ENCODE measurements at regions not wholly inside any gene's neighbourhood (a gene's known extent, or its start where the extent isn't known, plus 50 kb on each side); places are given as distances from the start of the nearest gene placed in this dataset.

GRCh38 chrX:134073341-134073740 is 87.9 kb upstream of the GPC3 start:
- Histone ChIP-seq H3K27me3 (ENCODE audit: control insufficient read depth in 2 of 2, insufficient read depth in 2 of 2, low read length in 2 of 2) (no peaks in the 10 kb centered on the region), H3K27ac (ENCODE audit: insufficient read depth, low read depth, low read length) (no peak overlapping the region), H3K9me1 (replicated peaks; ENCODE audit: control insufficient read depth, extremely low read depth, insufficient read depth, low read length) (no peaks in the 10 kb centered on the region), H3K4me2 (ENCODE audit: insufficient read depth, low read length) (no peak overlapping the region), H4K20me1 (replicated peaks; ENCODE audit: control insufficient read depth, extremely low read depth, insufficient read depth, low read length) (no peaks in the 10 kb centered on the region), H3K4me1 (ENCODE audit: control insufficient read depth, extremely low read depth, insufficient read depth, low read length) (no peaks in the 10 kb centered on the region), H3K9ac (replicated peaks; ENCODE audit: extremely low read depth, insufficient read depth, low read length) (no peak overlapping the region), H3K4me3 (replicated peaks in 1 of 3; ENCODE audit: insufficient read depth in 1 of 3, low read depth in 1 of 3, low read length in 3 of 3) (no peak overlapping the region), H2AFZ (ENCODE audit: low read depth, low read length) (no peak overlapping the region), H3K9me3 (replicated peaks; ENCODE audit: control insufficient read depth, insufficient read depth, low read length) (no peaks in the 10 kb centered on the region), H3K36me3 (ENCODE audit: control insufficient read depth in 2 of 2, extremely low read depth in 1 of 2, insufficient read depth in 2 of 2, low read length in 2 of 2) (no peaks in the 10 kb centered on the region), H3K79me2 (ENCODE audit: control insufficient read depth, insufficient read depth, low read length) (no peaks in the 10 kb centered on the region)
- CTCF ChIA-PET: no interaction called here
- FAIRE-seq (no peak), DNase-seq (ENCODE audit: low read depth, low spot score) (no peak)
- POLR2A ChIA-PET: no interaction called here
- TF ChIP-seq EZH2 (IDR thresholded peaks at IDR 0.05; ENCODE audit: borderline replicate concordance, low read depth, low read length, severe bottlenecking) (no peak), GATA2 (IDR thresholded peaks at IDR 0.05; ENCODE audit: insufficient read depth, insufficient read length, low read depth, low read length) (no peak)
- intact Hi-C loops (cut with micrococcal nuclease): no loop called here
- dilution Hi-C loops (cut with MboI; ENCODE audit: extremely low pct_ligation_motif_present, low sequenced_read_pairs): no loop called here
- BruUV-seq (replicated peaks): no TSS peak

GRCh38 chrX:134074151-134074550 is 88.8 kb upstream of the GPC3 start:
- no peaks in the 10 kb centered on the region for H3K9me1 ChIP-seq (replicated peaks; ENCODE audit: control insufficient read depth, extremely low read depth, insufficient read depth, low read length)
- no TSS peak for BruUV-seq (replicated peaks)
- H2AFZ ChIP-seq (ENCODE audit: low read depth, low read length): no peak overlapping the region
- ChIA-PET POLR2A (no interaction called here), CTCF (no interaction called here)
- TF ChIP-seq MAX (IDR thresholded peaks at IDR 0.05; ENCODE audit: insufficient read depth, insufficient read length) (no peak), POLR2A (IDR thresholded peaks at IDR 0.05; ENCODE audit: low read depth, low read length) (no peak)
- H3K36me3 ChIP-seq (ENCODE audit: control insufficient read depth in 2 of 2, extremely low read depth in 1 of 2, insufficient read depth in 2 of 2, low read length in 2 of 2): no peaks in the 10 kb centered on the region
- DNase-seq (ENCODE audit: low read depth, low spot score): no peak
- dilution Hi-C loops (cut with MboI; ENCODE audit: extremely low pct_ligation_motif_present, low sequenced_read_pairs) (no loop called here), intact Hi-C loops (cut with micrococcal nuclease) (no loop called here)
- FAIRE-seq: peak; percentile 47
- no peak overlapping the region for H3K4me3 ChIP-seq (replicated peaks in 1 of 3; ENCODE audit: insufficient read depth in 1 of 3, low read depth in 1 of 3, low read length in 3 of 3)
- H3K4me2 ChIP-seq (ENCODE audit: insufficient read depth, low read length): no peak overlapping the region
- no peaks in the 10 kb centered on the region for H3K79me2 ChIP-seq (ENCODE audit: control insufficient read depth, insufficient read depth, low read length)
- H3K27ac ChIP-seq (ENCODE audit: insufficient read depth, low read depth, low read length): no peak overlapping the region
- H3K4me1 ChIP-seq (ENCODE audit: control insufficient read depth, extremely low read depth, insufficient read depth, low read length): no peaks in the 10 kb centered on the region
- H3K9me3 ChIP-seq (replicated peaks; ENCODE audit: control insufficient read depth, insufficient read depth, low read length): no peaks in the 10 kb centered on the region
- H3K9ac ChIP-seq (replicated peaks; ENCODE audit: extremely low read depth, insufficient read depth, low read length): no peak overlapping the region
- H3K27me3 ChIP-seq (ENCODE audit: control insufficient read depth in 2 of 2, insufficient read depth in 2 of 2, low read length in 2 of 2): no peaks in the 10 kb centered on the region
- H4K20me1 ChIP-seq (replicated peaks; ENCODE audit: control insufficient read depth, extremely low read depth, insufficient read depth, low read length): no peaks in the 10 kb centered on the region
